ENCODE measurements at regions not wholly inside any gene's neighbourhood (a gene's known extent, or its start where the extent isn't known, plus 50 kb on each side); places are given as distances from the start of the nearest gene placed in this dataset.

GRCh38 chr6:133698272-133698671 is 190.6 kb upstream of the TCF21 start:
- RAD21 ChIA-PET (ENCODE audit: unreplicated experiment), result no interaction called here
- Histone ChIP-seq H3K27ac (ENCODE audit: control insufficient read depth, insufficient read depth) (no peak overlapping the region), H3K27me3 (replicated peaks in 1 of 2; ENCODE audit: control insufficient read depth in 2 of 2, insufficient read depth in 2 of 2, low read length in 1 of 2) (no peaks in the 10 kb centered on the region), H4K20me1 (ENCODE audit: control insufficient read depth, insufficient read depth) (no peaks in the 10 kb centered on the region), H3K4me2 (ENCODE audit: control insufficient read depth, insufficient read depth) (no peak overlapping the region), H3K4me3 (no peak overlapping the region), H3K9ac (ENCODE audit: control insufficient read depth, insufficient read depth, low read length) (no peak overlapping the region), H3K79me2 (ENCODE audit: control insufficient read depth, insufficient read depth, low read length) (no peaks in the 10 kb centered on the region), H3K36me3 (ENCODE audit: control insufficient read depth in 2 of 2, insufficient read depth in 2 of 2, low read length in 1 of 2) (no peaks in the 10 kb centered on the region), H3K4me1 (ENCODE audit: control insufficient read depth, insufficient read depth, low read length) (no peaks in the 10 kb centered on the region), H3K9me3 (replicated peaks; ENCODE audit: control insufficient read depth, insufficient read depth, low read length) (no peaks in the 10 kb centered on the region), H2AFZ (ENCODE audit: control insufficient read depth, low read depth, low read length) (no peak overlapping the region)
- SMC1A ChIA-PET (ENCODE audit: uncharacterized antibody, unreplicated experiment), result no interaction called here
- TF ChIP-seq CBX5 (IDR thresholded peaks at IDR 0.05; ENCODE audit: low read depth), result no peak
- TF ChIP-seq E4F1 (IDR thresholded peaks at IDR 0.05; ENCODE audit: borderline replicate concordance, partially characterized antibody), result no peak
- no peak for TF ChIP-seq EZH2 (IDR thresholded peaks at IDR 0.05; ENCODE audit: borderline replicate concordance, control insufficient read depth, low read depth, low read length)
- no peak for TF ChIP-seq HDAC6 (IDR thresholded peaks at IDR 0.05; ENCODE audit: unreplicated experiment)
- TF ChIP-seq E2F4 (IDR thresholded peaks at IDR 0.05; ENCODE audit: low read depth, low read length), result no peak
- no peak for TF ChIP-seq IKZF2 (IDR thresholded peaks at IDR 0.05)
- no peak for TF ChIP-seq SMAD1 (IDR thresholded peaks at IDR 0.05; ENCODE audit: low read depth, partially characterized antibody)
- no peak for TF ChIP-seq SMAD5 (IDR thresholded peaks at IDR 0.05; ENCODE audit: low read depth)
- no peak for TF ChIP-seq ZBTB33 (IDR thresholded peaks at IDR 0.05)
- no peak for TF ChIP-seq CREB1 (IDR thresholded peaks at IDR 0.05; ENCODE audit: low read depth)
- no peak for TF ChIP-seq MYC (IDR thresholded peaks at IDR 0.05; ENCODE audit: insufficient read depth, insufficient read length, insufficient replicate concordance, low read length, severe bottlenecking)
- in situ Hi-C loops (cut with MboI), result no loop called here
- ATAC-seq (no peak), FAIRE-seq (no peak), DNase-seq (ENCODE audit: low read depth, low spot score) (no peak)
- 24% methylated on average over 1 of the region's 1 CpG for WGBS (ENCODE audit: insufficient coverage, insufficient replicate concordance, low lambda C conversion rate, missing lambda C conversion rate)
- BruUV-seq (replicated peaks), result no TSS peak
- intact Hi-C loops (cut with micrococcal nuclease; ENCODE audit: unreplicated experiment), result no loop called here
- CTCF ChIA-PET, result no interaction called here
- POLR2A ChIA-PET, result no interaction called here
